ENCODE measurements at regions not wholly inside any gene's neighbourhood (a gene's known extent, or its start where the extent isn't known, plus 50 kb on each side); places are given as distances from the start of the nearest gene placed in this dataset.

DNA sequence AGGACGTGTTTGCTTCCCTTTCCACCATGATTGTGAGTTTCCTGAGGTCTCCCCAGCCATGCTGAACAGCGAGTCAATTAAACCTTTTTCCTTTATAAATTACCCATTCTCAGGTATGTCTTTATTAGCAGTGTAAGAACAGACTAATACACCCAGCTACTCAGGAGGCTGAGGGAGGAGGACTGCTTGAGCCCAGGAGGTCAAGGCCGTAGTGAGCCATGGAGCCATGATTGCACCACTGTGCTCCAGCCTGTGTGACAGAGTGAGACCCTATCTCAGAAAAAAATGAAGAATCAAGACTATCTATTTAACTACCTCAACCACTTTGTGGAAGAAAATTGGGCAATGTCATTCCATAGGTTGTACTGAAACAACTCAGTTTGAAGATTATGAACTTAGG lies 54.6 kb upstream of the SEC16B start:
- DNase-seq (no peak), ATAC-seq (ENCODE audit: poor library complexity) (no peak)
- peaks cover 0 to 6% of the 10 kb centered on the region in 2 experiments for H3K9me3 ChIP-seq (ENCODE audit: control insufficient read depth in 1 of 2, insufficient read depth in 1 of 2, low read length in 2 of 2)
- H3K27ac Mint-ChIP-seq = no peak overlapping the region
- H3K4me3 Mint-ChIP-seq = no peak overlapping the region
- no peaks in the 10 kb centered on the region for H3K36me3 Mint-ChIP-seq (ENCODE audit: low read depth)
- no peak overlapping the region for H3K4me3 ChIP-seq (ENCODE audit: low read length)
- ChIA-PET POLR2A (no interaction called here), CTCF (no interaction called here)
- H3K4me1 Mint-ChIP-seq (ENCODE audit: low read depth) = no peaks in the 10 kb centered on the region
- no peak overlapping the region for H3K27ac ChIP-seq (ENCODE audit: low read depth in 1 of 2, low read length in 2 of 2)
- peaks cover 5% of the 10 kb centered on the region for H3K9me3 Mint-ChIP-seq
- intact Hi-C loops (cut with DNase I, micrococcal nuclease) = no loop called here
- no peaks in the 10 kb centered on the region for H3K27me3 ChIP-seq (ENCODE audit: control insufficient read depth in 1 of 2, insufficient read depth in 2 of 2, low read length in 2 of 2)
- peaks cover 5% of the 10 kb centered on the region for H3K27me3 Mint-ChIP-seq
- H3K4me1 ChIP-seq (ENCODE audit: insufficient read depth, low read length) = no peaks in the 10 kb centered on the region
- H3K36me3 ChIP-seq (ENCODE audit: insufficient read depth, low read length) = no peaks in the 10 kb centered on the region
- TF ChIP-seq, protein P1, sequence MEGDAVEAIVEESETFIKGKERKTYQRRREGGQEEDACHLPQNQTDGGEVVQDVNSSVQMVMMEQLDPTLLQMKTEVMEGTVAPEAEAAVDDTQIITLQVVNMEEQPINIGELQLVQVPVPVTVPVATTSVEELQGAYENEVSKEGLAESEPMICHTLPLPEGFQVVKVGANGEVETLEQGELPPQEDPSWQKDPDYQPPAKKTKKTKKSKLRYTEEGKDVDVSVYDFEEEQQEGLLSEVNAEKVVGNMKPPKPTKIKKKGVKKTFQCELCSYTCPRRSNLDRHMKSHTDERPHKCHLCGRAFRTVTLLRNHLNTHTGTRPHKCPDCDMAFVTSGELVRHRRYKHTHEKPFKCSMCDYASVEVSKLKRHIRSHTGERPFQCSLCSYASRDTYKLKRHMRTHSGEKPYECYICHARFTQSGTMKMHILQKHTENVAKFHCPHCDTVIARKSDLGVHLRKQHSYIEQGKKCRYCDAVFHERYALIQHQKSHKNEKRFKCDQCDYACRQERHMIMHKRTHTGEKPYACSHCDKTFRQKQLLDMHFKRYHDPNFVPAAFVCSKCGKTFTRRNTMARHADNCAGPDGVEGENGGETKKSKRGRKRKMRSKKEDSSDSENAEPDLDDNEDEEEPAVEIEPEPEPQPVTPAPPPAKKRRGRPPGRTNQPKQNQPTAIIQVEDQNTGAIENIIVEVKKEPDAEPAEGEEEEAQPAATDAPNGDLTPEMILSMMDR (IDR thresholded peaks at IDR 0.05) = no peak

DNA sequence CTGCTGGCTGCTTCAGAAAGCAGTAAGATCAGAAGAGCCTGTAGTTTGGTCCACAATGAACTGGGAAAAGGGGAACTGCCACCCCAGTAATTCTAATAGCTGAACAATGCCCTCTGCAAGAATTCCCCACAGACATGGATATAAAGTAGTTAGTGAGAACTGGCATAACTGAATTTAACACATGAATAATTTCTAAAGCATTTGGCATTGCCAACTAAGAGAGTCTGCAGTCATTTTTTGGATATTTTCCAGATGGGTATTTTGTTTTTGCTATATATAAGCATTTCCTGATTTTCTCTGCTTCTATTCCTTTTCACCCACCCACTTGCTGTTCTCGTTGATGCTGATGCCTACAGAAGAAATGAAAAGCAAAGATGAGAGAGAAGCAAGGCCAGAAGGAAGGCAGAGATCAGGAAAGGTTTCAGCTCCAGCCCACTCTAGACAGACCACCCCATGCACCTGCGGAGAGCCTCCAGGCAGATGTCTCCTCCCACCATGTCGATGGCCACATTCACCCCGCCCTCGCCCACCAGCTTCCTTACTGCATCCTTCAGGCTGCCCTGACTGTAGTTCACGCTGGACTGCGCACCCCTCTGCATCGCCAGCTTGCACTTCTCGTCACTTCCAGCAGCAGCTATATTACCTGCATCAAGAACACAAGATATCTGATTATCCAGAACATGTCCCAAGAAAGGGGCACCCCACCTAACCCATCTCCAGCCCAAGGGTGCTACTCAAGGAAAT lies 55.9 kb upstream of the SEC16B start:
- Histone ChIP-seq H3K4me1 (ENCODE audit: insufficient read depth, low read length) (no peaks in the 10 kb centered on the region), H3K27me3 (ENCODE audit: control insufficient read depth in 1 of 2, insufficient read depth in 2 of 2, low read length in 2 of 2) (no peaks in the 10 kb centered on the region), H3K27ac (ENCODE audit: low read depth in 1 of 2, low read length in 2 of 2) (no peak overlapping the region), H3K9me3 (ENCODE audit: control insufficient read depth in 1 of 2, insufficient read depth in 1 of 2, low read length in 2 of 2) (peaks cover 0 to 6% of the 10 kb centered on the region in 2 experiments), H3K36me3 (ENCODE audit: insufficient read depth, low read length) (no peaks in the 10 kb centered on the region), H3K4me3 (ENCODE audit: low read length) (no peak overlapping the region)
- Mint-ChIP-seq H3K4me1 (ENCODE audit: low read depth) (no peaks in the 10 kb centered on the region), H3K36me3 (ENCODE audit: low read depth) (no peaks in the 10 kb centered on the region), H3K27ac (no peak overlapping the region), H3K4me3 (no peak overlapping the region), H3K9me3 (peaks cover 3% of the 10 kb centered on the region), H3K27me3 (peaks cover 2% of the 10 kb centered on the region)
- intact Hi-C loops (cut with DNase I, micrococcal nuclease) = no loop called here
- ChIA-PET CTCF (no interaction called here), POLR2A (no interaction called here)
- DNase-seq (no peak), ATAC-seq (ENCODE audit: poor library complexity) (no peak)
- TF ChIP-seq, protein P1 (IDR thresholded peaks at IDR 0.05) = no peak

DNA sequence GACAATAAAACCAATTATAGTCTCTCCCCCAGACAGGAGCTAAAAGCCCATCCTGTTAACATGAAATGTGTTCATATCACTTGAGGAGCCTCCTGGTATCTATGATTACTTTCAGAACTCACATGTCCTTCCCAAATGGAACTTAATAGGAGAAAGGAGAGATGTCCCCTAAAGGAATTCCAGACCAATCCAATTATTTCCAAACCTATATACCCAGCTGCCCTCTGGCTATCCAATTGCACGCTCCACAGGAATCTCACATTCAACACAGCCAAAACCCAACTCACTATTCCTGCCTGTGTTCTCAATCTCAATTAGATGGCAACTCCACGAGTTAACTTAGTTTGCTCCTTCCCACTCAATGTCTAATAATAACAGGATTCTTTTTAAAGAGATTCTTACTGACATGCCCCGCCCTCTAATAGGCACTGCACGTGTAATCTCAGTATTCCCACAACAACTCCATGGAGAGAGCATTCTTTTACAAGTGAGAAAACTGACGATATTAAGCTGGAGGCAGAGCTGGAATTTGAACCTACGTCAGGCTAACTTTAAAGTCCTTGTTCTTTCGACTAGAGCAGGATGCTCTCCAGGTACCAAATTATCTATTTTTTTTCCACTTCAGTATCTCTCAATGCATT lies 59.1 kb upstream of the SEC16B start:
- H3K27ac Mint-ChIP-seq = no peak overlapping the region
- H3K36me3 Mint-ChIP-seq (ENCODE audit: low read depth) = no peaks in the 10 kb centered on the region
- Histone ChIP-seq H3K4me3 (ENCODE audit: low read length) (no peak overlapping the region), H3K27me3 (ENCODE audit: control insufficient read depth in 1 of 2, insufficient read depth in 2 of 2, low read length in 2 of 2) (no peaks in the 10 kb centered on the region), H3K9me3 (ENCODE audit: control insufficient read depth in 1 of 2, insufficient read depth in 1 of 2, low read length in 2 of 2) (peaks cover 0 to 7% of the 10 kb centered on the region in 2 experiments), H3K36me3 (ENCODE audit: insufficient read depth, low read length) (no peaks in the 10 kb centered on the region), H3K4me1 (ENCODE audit: insufficient read depth, low read length) (no peaks in the 10 kb centered on the region), H3K27ac (ENCODE audit: low read depth in 1 of 2, low read length in 2 of 2) (no peak overlapping the region)
- no peaks in the 10 kb centered on the region for H3K4me1 Mint-ChIP-seq (ENCODE audit: low read depth)
- no peak overlapping the region for H3K4me3 Mint-ChIP-seq
- peaks cover 2% of the 10 kb centered on the region for H3K9me3 Mint-ChIP-seq
- TF ChIP-seq, protein P1 (IDR thresholded peaks at IDR 0.05) = no peak
- CTCF ChIA-PET = no interaction called here
- intact Hi-C loops (cut with DNase I, micrococcal nuclease) = no loop called here
- ATAC-seq (ENCODE audit: poor library complexity) = no peak
- DNase-seq = no peak
- no peaks in the 10 kb centered on the region for H3K27me3 Mint-ChIP-seq
- POLR2A ChIA-PET = no interaction called here

Data from CD4-positive, alpha-beta T cell (primary cell).